Fibroblast of skin of left biceps (primary cell): ENCODE measurements at regions not wholly inside any gene's neighbourhood (a gene's known extent, or its start where the extent isn't known, plus 50 kb on each side); places are given as distances from the start of the nearest gene placed in this dataset.

Source experiments
- DNase-seq, 2 experiments: peaks; one replicate each; pipeline ENCODE4 v3.0.0-alpha.2; 2013; ENCODE audit warnings: low read depth in 2 of 2

- DNase-seq, result no peak
Observed at GRCh38 chr14:97931273-97931672, 1134.1 kb downstream of the VRK1 start.

GRCh38 chr14:97942921-97943320 is 1145.7 kb downstream of the VRK1 start:
- peak; percentile 26 to 35 for DNase-seq

GRCh38 chr14:97943619-97944018 is 1146.4 kb downstream of the VRK1 start:
- no peak for DNase-seq

- DNase-seq, result no peak
Observed at GRCh38 chr14:97944380-97944779, 1147.2 kb downstream of the VRK1 start.

- no peak for DNase-seq
Observed at GRCh38 chr14:97945631-97946030, 1148.4 kb downstream of the VRK1 start.

GRCh38 chr14:97946240-97946639 is 1149.1 kb downstream of the VRK1 start:
- no peak for DNase-seq

GRCh38 chr14:97946641-97947040 is 1149.5 kb downstream of the VRK1 start:
- no peak for DNase-seq

- DNase-seq, result no peak
Observed at GRCh38 chr14:97948841-97949240, 1151.7 kb downstream of the VRK1 start.

- DNase-seq, result no peak
Observed at GRCh38 chr14:97956581-97957340, 1159.6 kb downstream of the VRK1 start.

GRCh38 chr14:97959251-97959650 is 1162.1 kb downstream of the VRK1 start:
- DNase-seq, result peak in 1 of 2 experiments; percentile 31

- DNase-seq, result no peak
Observed at GRCh38 chr14:97960436-97960835, 1163.3 kb downstream of the VRK1 start.

GRCh38 chr14:97970222-97970621 is 1173.0 kb downstream of the VRK1 start:
- no peak for DNase-seq

- no peak for DNase-seq
Observed at GRCh38 chr14:97975216-97975615, 1178.0 kb downstream of the VRK1 start.

- no peak for DNase-seq
Observed at GRCh38 chr14:97975962-97976361, 1178.8 kb downstream of the VRK1 start.

- DNase-seq, result no peak
Observed at GRCh38 chr14:97976861-97977260, 1179.7 kb downstream of the VRK1 start.

GRCh38 chr14:97977651-97978261 is 1180.6 kb downstream of the VRK1 start:
- peak; percentile 40 to 51 for DNase-seq

- DNase-seq, result peak; percentile 57 to 62
Observed at GRCh38 chr14:97978341-97978740, 1181.2 kb downstream of the VRK1 start.

GRCh38 chr14:97993508-97994019 is 1196.4 kb downstream of the VRK1 start:
- no peak for DNase-seq

- no peak for DNase-seq
Observed at GRCh38 chr14:97994020-97994531, 1196.9 kb downstream of the VRK1 start.

- no peak for DNase-seq
Observed at GRCh38 chr14:97995038-97995437, 1197.9 kb downstream of the VRK1 start.

- DNase-seq, result no peak
Observed at GRCh38 chr14:97995531-97995930, 1198.3 kb downstream of the VRK1 start.

GRCh38 chr14:98006008-98006407 is 1208.8 kb downstream of the VRK1 start:
- DNase-seq, result no peak
